Transverse colon (tissue), 4 donors: ENCODE measurements at regions not wholly inside any gene's neighbourhood (a gene's known extent, or its start where the extent isn't known, plus 50 kb on each side); places are given as distances from the start of the nearest gene placed in this dataset.

Experiments
- POLR2A ChIP-seq: fragments of 450-650 bp; IDR thresholded peaks from one replicate; pipeline ENCODE4 v1.6.1; 2016; ENCODE audit warnings: antibody characterized with exemption, mild to moderate bottlenecking, moderate library complexity
- POLR2AphosphoS5 ChIP-seq, 3 donors: sonication (generic); formaldehyde crosslinking; IDR thresholded peaks; one replicate each; pipeline ENCODE4 v1.6.1; 2016; ENCODE audit warnings: antibody characterized with exemption in 3 of 3
- TF ChIP-seq, protein P1 (sequence below), 5 experiments: fragments of 200-600 bp in 3 of 5; fragments of 450-650 bp in 2 of 5; sonication (generic) in 3 of 5; IDR thresholded peaks; 1 replicate in 2 of 5; 2 replicates in 3 of 5; pipeline ENCODE4 v1.5.1; 2016 to 2017; ENCODE audit warnings: antibody characterized with exemption in 5 of 5, inconsistent platforms in 3 of 5, mild to moderate bottlenecking in 2 of 5, moderate library complexity in 1 of 5

DNA sequence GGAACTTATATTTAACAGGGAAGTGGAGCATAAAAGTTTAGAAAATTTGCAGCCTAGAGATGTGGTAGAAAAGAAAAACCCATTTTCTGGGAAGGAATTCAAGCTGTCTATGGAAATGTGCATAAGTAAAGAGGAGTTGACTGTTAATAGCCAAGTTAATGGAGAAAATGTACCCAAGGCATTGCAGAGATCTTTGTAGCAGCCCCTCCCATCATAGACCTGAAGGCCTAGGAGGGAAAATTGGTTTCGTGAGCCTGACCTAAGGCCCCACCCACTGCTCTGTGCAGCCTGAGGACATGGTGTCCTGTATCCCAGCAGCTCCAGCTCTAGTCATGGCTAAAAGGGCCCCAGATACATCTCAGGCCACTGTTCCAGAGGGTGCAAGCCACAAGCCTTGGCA, 772.4 kb upstream of the RIOK2 start:
- TF ChIP-seq, protein P1, sequence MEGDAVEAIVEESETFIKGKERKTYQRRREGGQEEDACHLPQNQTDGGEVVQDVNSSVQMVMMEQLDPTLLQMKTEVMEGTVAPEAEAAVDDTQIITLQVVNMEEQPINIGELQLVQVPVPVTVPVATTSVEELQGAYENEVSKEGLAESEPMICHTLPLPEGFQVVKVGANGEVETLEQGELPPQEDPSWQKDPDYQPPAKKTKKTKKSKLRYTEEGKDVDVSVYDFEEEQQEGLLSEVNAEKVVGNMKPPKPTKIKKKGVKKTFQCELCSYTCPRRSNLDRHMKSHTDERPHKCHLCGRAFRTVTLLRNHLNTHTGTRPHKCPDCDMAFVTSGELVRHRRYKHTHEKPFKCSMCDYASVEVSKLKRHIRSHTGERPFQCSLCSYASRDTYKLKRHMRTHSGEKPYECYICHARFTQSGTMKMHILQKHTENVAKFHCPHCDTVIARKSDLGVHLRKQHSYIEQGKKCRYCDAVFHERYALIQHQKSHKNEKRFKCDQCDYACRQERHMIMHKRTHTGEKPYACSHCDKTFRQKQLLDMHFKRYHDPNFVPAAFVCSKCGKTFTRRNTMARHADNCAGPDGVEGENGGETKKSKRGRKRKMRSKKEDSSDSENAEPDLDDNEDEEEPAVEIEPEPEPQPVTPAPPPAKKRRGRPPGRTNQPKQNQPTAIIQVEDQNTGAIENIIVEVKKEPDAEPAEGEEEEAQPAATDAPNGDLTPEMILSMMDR (IDR thresholded peaks at IDR 0.05), result no peak
- TF ChIP-seq POLR2AphosphoS5 (IDR thresholded peaks at IDR 0.05) (no peak), POLR2A (no peak)
